H1 (cell line): ENCODE measurements at regions not wholly inside any gene's neighbourhood (a gene's known extent, or its start where the extent isn't known, plus 50 kb on each side); places are given as distances from the start of the nearest gene placed in this dataset.

ENCODE experiments used
- RAD21 ChIP-seq, 2 experiments: IDR thresholded peaks in 1 of 2; conservative IDR thresholded peaks in 1 of 2; 2 replicates each; pipeline ENCODE4 v1.6.1; 2011; ENCODE audit warnings: low read depth in 2 of 2, low read length in 2 of 2, improper control_type of control experiment in 1 of 2, inconsistent platforms in 1 of 2, mild to moderate bottlenecking in 1 of 2, moderate library complexity in 1 of 2

GRCh38 chr2:239684996-239685395 lies 284.2 kb upstream of the HDAC4 start (continued):
- TF ChIP-seq RAD21 (IDR thresholded peaks at IDR 0.05 in 1 of 2, conservative IDR thresholded peaks at IDR 0.05 in 1 of 2; ENCODE audit: low read depth in 2 of 2, low read length in 2 of 2) = no peak
